ENCODE measurements at regions not wholly inside any gene's neighbourhood (a gene's known extent, or its start where the extent isn't known, plus 50 kb on each side); places are given as distances from the start of the nearest gene placed in this dataset.
"Not testable (repeated sequence)": the region's sequence is repeated elsewhere in the genome, so short reads cannot be mapped to it uniquely, and the experiment has no call there.

- H3K4me1 ChIP-seq (ENCODE audit: control insufficient read depth, insufficient read depth, low read length), result peaks cover 24% of the 10 kb centered on the region
- no peaks in the 10 kb centered on the region for H3K36me3 ChIP-seq (ENCODE audit: insufficient read depth, low read length)
- no peaks in the 10 kb centered on the region for H3K9me3 ChIP-seq (replicated peaks; ENCODE audit: low read length)
- no peak overlapping the region for H3K4me2 ChIP-seq (ENCODE audit: low read length)
- H3K4me3 ChIP-seq (ENCODE audit: low read length), result no peak overlapping the region
- no peaks in the 10 kb centered on the region for H3K27me3 ChIP-seq (ENCODE audit: control insufficient read depth, insufficient read depth, low read length)
- no peak overlapping the region for H3K9ac ChIP-seq (ENCODE audit: low read depth, low read length)
These were observed 191.7 kb downstream of the EDN1 start for GRCh38 chr6:12481850-12482249.

GRCh38 chr6:12482386-12483375, 192.5 kb downstream of the EDN1 start:
- Histone ChIP-seq H3K36me3 (ENCODE audit: insufficient read depth, low read length) (no peaks in the 10 kb centered on the region), H3K27me3 (ENCODE audit: control insufficient read depth, insufficient read depth, low read length) (no peaks in the 10 kb centered on the region), H3K9ac (ENCODE audit: low read depth, low read length) (peak overlapping the region; percentile 34), H3K4me3 (ENCODE audit: low read length) (peak overlapping the region; percentile 45), H3K9me3 (replicated peaks; ENCODE audit: low read length) (no peaks in the 10 kb centered on the region), H3K4me2 (ENCODE audit: low read length) (peak overlapping the region; percentile 66), H3K4me1 (ENCODE audit: control insufficient read depth, insufficient read depth, low read length) (peaks cover 24% of the 10 kb centered on the region)

GRCh38 chr6:12483712-12484111, 193.6 kb downstream of the EDN1 start:
- Histone ChIP-seq H3K9ac (ENCODE audit: low read depth, low read length) (peak overlapping the region; percentile 34), H3K36me3 (ENCODE audit: insufficient read depth, low read length) (no peaks in the 10 kb centered on the region), H3K4me1 (ENCODE audit: control insufficient read depth, insufficient read depth, low read length) (peaks cover 24% of the 10 kb centered on the region), H3K27me3 (ENCODE audit: control insufficient read depth, insufficient read depth, low read length) (no peaks in the 10 kb centered on the region), H3K4me3 (ENCODE audit: low read length) (peak overlapping the region; percentile 45), H3K9me3 (replicated peaks; ENCODE audit: low read length) (no peaks in the 10 kb centered on the region), H3K4me2 (ENCODE audit: low read length) (peak overlapping the region; percentile 66)

GRCh38 chr6:12484519-12484918, 194.4 kb downstream of the EDN1 start:
- H3K4me2 ChIP-seq (ENCODE audit: low read length), result no peak overlapping the region
- H3K9me3 ChIP-seq (replicated peaks; ENCODE audit: low read length), result no peaks in the 10 kb centered on the region
- no peaks in the 10 kb centered on the region for H3K36me3 ChIP-seq (ENCODE audit: insufficient read depth, low read length)
- H3K4me3 ChIP-seq (ENCODE audit: low read length), result no peak overlapping the region
- H3K4me1 ChIP-seq (ENCODE audit: control insufficient read depth, insufficient read depth, low read length), result peaks cover 24% of the 10 kb centered on the region
- H3K27me3 ChIP-seq (ENCODE audit: control insufficient read depth, insufficient read depth, low read length), result no peaks in the 10 kb centered on the region
- no peak overlapping the region for H3K9ac ChIP-seq (ENCODE audit: low read depth, low read length)

- Histone ChIP-seq H3K4me1 (ENCODE audit: control insufficient read depth, insufficient read depth, low read length) (peaks cover 27% of the 10 kb centered on the region), H3K27me3 (ENCODE audit: control insufficient read depth, insufficient read depth, low read length) (no peaks in the 10 kb centered on the region), H3K36me3 (ENCODE audit: insufficient read depth, low read length) (no peaks in the 10 kb centered on the region), H3K9ac (ENCODE audit: low read depth, low read length) (no peak overlapping the region), H3K4me2 (ENCODE audit: low read length) (no peak overlapping the region), H3K4me3 (ENCODE audit: low read length) (no peak overlapping the region), H3K9me3 (replicated peaks; ENCODE audit: low read length) (no peaks in the 10 kb centered on the region)
These were observed 195.1 kb downstream of the EDN1 start for GRCh38 chr6:12485226-12485764.

GRCh38 chr6:12485837-12486236, 195.7 kb downstream of the EDN1 start:
- Histone ChIP-seq H3K4me1 (ENCODE audit: control insufficient read depth, insufficient read depth, low read length) (peaks cover 33% of the 10 kb centered on the region), H3K36me3 (ENCODE audit: insufficient read depth, low read length) (no peaks in the 10 kb centered on the region), H3K9ac (ENCODE audit: low read depth, low read length) (no peak overlapping the region), H3K4me3 (ENCODE audit: low read length) (no peak overlapping the region), H3K4me2 (ENCODE audit: low read length) (no peak overlapping the region), H3K9me3 (replicated peaks; ENCODE audit: low read length) (no peaks in the 10 kb centered on the region), H3K27me3 (ENCODE audit: control insufficient read depth, insufficient read depth, low read length) (no peaks in the 10 kb centered on the region)

GRCh38 chr6:12490351-12490903, 200.3 kb downstream of the EDN1 start:
- peak overlapping the region; percentile 1 for H3K4me3 ChIP-seq (ENCODE audit: low read length)
- H3K9me3 ChIP-seq (replicated peaks; ENCODE audit: low read length), result no peaks in the 10 kb centered on the region
- no peaks in the 10 kb centered on the region for H3K36me3 ChIP-seq (ENCODE audit: insufficient read depth, low read length)
- H3K9ac ChIP-seq (ENCODE audit: low read depth, low read length), result peak overlapping the region; percentile 54
- peak overlapping the region; percentile 56 for H3K4me2 ChIP-seq (ENCODE audit: low read length)
- peaks cover 22% of the 10 kb centered on the region for H3K4me1 ChIP-seq (ENCODE audit: control insufficient read depth, insufficient read depth, low read length)
- H3K27me3 ChIP-seq (ENCODE audit: control insufficient read depth, insufficient read depth, low read length), result no peaks in the 10 kb centered on the region

GRCh38 chr6:12490904-12491571, 200.9 kb downstream of the EDN1 start:
- no peaks in the 10 kb centered on the region for H3K36me3 ChIP-seq (ENCODE audit: insufficient read depth, low read length)
- peak overlapping the region; percentile 1 for H3K4me3 ChIP-seq (ENCODE audit: low read length)
- peaks cover 22% of the 10 kb centered on the region for H3K4me1 ChIP-seq (ENCODE audit: control insufficient read depth, insufficient read depth, low read length)
- no peaks in the 10 kb centered on the region for H3K9me3 ChIP-seq (replicated peaks; ENCODE audit: low read length)
- peak overlapping the region; percentile 64 for H3K4me2 ChIP-seq (ENCODE audit: low read length)
- peak overlapping the region; percentile 54 for H3K9ac ChIP-seq (ENCODE audit: low read depth, low read length)
- H3K27me3 ChIP-seq (ENCODE audit: control insufficient read depth, insufficient read depth, low read length), result no peaks in the 10 kb centered on the region

- H3K27me3 ChIP-seq (ENCODE audit: control insufficient read depth, insufficient read depth, low read length); H3K9ac ChIP-seq (ENCODE audit: low read depth, low read length); H3K4me3 ChIP-seq (ENCODE audit: low read length); H3K4me2 ChIP-seq (ENCODE audit: low read length); H3K9me3 ChIP-seq (replicated peaks; ENCODE audit: low read length); H3K36me3 ChIP-seq (ENCODE audit: insufficient read depth, low read length): not testable (repeated sequence)
- H3K4me1 ChIP-seq (ENCODE audit: control insufficient read depth, insufficient read depth, low read length), result peaks cover 22% of the 10 kb centered on the region
These were observed 202.8 kb downstream of the EDN1 start for GRCh38 chr6:12492929-12493328.

GRCh38 chr6:12493446-12493845, 203.3 kb downstream of the EDN1 start:
- H3K9me3 ChIP-seq (replicated peaks; ENCODE audit: low read length), result no peaks in the 10 kb centered on the region

GRCh38 chr6:12494161-12494560, 204.0 kb downstream of the EDN1 start:
- no peaks in the 10 kb centered on the region for H3K9me3 ChIP-seq (replicated peaks; ENCODE audit: low read length)
- no peak overlapping the region for H3K9ac ChIP-seq (ENCODE audit: low read depth, low read length)
- H3K4me2 ChIP-seq (ENCODE audit: low read length), result no peak overlapping the region
- no peaks in the 10 kb centered on the region for H3K36me3 ChIP-seq (ENCODE audit: insufficient read depth, low read length)
- no peaks in the 10 kb centered on the region for H3K27me3 ChIP-seq (ENCODE audit: control insufficient read depth, insufficient read depth, low read length)
- H3K4me1 ChIP-seq (ENCODE audit: control insufficient read depth, insufficient read depth, low read length), result peaks cover 22% of the 10 kb centered on the region
- no peak overlapping the region for H3K4me3 ChIP-seq (ENCODE audit: low read length)

More at GRCh38 chr6:12493446-12493845, 203.3 kb downstream of the EDN1 start:
- Histone ChIP-seq H3K36me3 (ENCODE audit: insufficient read depth, low read length) (no peaks in the 10 kb centered on the region), H3K4me2 (ENCODE audit: low read length) (no peak overlapping the region), H3K27me3 (ENCODE audit: control insufficient read depth, insufficient read depth, low read length) (no peaks in the 10 kb centered on the region), H3K4me3 (ENCODE audit: low read length) (no peak overlapping the region), H3K4me1 (ENCODE audit: control insufficient read depth, insufficient read depth, low read length) (peaks cover 22% of the 10 kb centered on the region), H3K9ac (ENCODE audit: low read depth, low read length) (no peak overlapping the region)
